HG03039 (cell line): ENCODE measurements at regions not wholly inside any gene's neighbourhood (a gene's known extent, or its start where the extent isn't known, plus 50 kb on each side); places are given as distances from the start of the nearest gene placed in this dataset.
"Not testable (repeated sequence)": the region's sequence is repeated elsewhere in the genome, so short reads cannot be mapped to it uniquely, and the experiment has no call there.

Source experiments
- ATAC-seq: cut with Tn5 transposase; IDR thresholded peaks from one replicate; pipeline ENCODE4 v1.9.1; 2021; ENCODE audit warnings: mild to moderate bottlenecking, moderate library complexity; ENCODE audit not compliant: unreplicated experiment

DNA sequence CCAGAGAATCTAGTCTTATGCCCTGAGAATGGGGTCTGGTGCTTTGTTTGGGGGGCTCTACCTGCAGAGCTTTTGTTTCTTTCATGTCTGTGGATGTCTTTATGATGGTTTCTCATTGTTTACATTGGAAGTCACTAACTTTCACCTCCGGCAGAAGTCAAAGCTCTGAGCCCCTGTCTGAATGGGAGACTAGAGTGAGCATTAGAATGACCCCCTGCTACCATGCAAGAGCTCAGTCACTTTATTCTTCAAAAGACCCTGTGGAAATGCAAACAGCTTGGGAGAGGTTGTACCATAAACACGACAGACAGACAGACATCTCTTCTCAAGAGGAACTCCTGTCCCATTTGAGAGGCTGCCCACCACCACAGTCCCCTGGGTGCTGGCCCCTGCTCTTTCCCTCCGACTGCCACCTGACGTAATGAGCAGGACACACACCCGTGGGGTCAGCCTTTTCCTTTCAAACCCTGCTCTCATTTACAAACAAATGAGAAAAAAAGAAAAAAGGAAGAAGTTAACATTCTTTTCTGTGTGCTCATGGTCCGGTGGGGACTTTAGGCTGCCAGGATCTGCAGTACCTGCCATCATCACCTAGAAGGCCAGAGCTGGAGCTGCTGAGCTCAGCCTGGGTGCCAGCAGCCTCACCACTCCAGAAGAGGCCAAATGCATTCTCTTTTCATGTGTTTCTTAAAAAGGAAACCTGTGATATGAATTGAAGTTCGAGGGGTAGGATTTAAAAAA, 91.6 kb downstream of the FZD1 start:
- no peak for ATAC-seq

DNA sequence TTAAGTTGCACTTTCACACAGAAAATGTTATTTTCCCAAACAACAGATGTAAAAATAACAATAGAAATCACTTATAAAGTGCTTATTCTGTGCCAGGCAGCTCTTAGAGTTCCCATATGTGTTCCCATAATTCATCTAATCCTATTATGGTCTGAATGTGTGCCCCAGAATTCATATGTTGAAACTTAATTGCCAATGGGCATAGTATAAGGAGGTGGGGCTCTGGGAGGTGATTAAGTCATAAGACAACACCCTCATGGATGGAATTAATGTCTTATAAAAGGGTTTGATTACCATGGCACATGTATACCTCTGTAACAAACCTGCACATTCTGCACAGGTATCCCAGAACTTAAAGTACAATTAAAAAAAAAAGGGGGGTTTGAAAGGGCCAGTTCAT, 92.7 kb downstream of the FZD1 start:
- ATAC-seq = no peak

DNA sequence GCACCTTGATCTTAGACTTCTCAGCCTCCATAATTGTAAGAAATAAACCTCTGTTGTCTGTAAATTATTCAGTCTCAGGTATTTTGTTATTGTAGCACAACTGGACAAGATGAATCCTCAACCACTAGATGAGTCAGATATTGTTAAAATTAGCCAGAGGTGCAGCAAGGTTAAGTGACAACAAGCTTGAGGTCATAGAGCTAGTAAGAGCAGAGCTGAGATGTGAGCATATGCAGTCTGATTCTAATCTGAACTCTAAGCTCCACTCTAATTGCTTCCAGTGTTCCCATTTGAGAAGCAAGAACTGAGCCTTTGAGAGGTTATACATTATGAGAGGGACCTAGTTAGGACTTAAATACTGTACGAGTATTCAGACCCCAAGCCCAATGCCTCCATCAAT, 93.1 kb downstream of the FZD1 start:
- ATAC-seq = no peak

DNA sequence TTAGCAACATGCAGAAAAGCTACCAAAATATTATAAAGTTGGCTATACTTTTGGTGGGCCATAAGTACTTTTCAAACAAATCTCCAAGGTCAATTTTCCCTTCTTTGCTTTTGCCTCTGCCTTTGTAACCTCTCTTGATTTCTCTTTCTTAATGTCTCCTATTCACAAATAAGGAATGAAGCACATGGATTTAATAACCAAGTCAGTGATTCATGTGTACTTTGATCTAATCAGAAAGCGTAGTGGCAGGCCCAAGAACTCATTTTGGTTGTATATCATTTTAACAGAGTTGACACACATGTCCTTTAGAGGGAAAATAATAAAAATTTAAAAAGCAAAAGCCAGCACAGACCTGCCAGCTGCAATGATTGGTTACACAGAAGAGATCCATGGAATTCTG, 93.7 kb downstream of the FZD1 start:
- ATAC-seq = no peak

GRCh38 chr7:91358303-91358702, 94.1 kb downstream of the FZD1 start:
- no peak for ATAC-seq

GRCh38 chr7:91365097-91365496, 100.9 kb downstream of the FZD1 start:
- ATAC-seq = not testable (repeated sequence)

DNA sequence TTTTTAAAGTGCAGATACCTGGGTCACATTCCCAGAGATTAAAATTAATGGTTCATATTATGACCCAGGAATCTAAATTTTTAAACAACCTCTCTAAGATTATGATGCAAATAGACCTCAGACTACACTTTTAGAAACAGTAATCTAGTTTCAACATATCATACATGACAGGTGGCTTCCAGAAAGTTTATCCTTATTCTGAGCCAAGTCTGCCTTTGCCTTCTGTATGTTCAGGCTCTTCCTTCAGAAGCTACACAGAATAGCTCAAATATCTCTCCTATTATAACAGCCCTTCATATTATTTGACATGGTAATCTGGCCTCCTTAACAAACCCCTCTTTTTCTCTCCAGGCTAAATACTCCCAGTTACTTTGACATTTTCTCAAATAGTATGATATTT, 101.9 kb downstream of the FZD1 start:
- no peak for ATAC-seq

GRCh38 chr7:91367812-91368578, 103.8 kb downstream of the FZD1 start:
- ATAC-seq = no peak

- ATAC-seq = no peak
These were observed 108.1 kb downstream of the FZD1 start for GRCh38 chr7:91372323-91372722.

GRCh38 chr7:91373111-91373800, 109.0 kb downstream of the FZD1 start:
- ATAC-seq = no peak

GRCh38 chr7:91374321-91374989, 110.2 kb downstream of the FZD1 start:
- no peak for ATAC-seq

DNA sequence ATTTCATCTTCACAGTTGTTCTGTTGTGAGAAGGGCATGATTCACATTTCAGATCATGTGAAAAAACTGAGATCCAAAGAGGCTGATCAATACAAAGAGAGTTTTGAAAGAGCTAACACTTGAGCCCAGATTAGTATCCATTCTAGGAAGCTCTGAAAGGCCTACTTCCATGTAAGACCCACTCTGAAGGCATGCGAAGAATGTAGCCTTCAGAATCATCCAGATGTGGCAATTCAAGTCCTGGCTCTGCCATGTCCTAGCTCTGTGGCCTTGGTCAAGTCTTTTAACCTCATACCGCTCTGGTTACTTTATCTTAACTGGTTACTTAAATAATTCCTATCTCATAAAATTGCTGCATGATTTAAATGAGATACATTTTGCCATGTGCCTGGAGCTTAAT, 111.1 kb downstream of the FZD1 start:
- ATAC-seq = no peak

GRCh38 chr7:91378131-91378530, 113.9 kb downstream of the FZD1 start:
- ATAC-seq = no peak

DNA sequence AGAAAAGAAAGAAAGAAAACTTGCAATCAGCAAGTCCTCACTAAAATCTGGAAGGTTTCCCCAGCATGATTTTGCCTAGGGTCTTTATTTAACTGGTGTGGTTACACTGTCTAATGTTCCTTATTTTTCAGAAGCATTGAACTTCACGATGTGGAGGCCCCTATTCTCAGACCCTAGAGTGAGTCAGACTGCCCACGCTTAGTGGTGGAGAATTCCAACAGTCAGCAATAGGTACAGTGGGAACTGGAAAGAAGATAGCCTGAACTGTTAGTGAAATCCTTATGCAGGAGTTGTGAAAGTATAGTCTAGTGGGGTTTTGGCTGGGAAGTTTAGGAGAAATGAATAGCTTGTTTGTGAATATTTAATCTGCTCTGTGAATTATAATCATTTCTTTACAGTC, 115.0 kb downstream of the FZD1 start:
- ATAC-seq = no peak

DNA sequence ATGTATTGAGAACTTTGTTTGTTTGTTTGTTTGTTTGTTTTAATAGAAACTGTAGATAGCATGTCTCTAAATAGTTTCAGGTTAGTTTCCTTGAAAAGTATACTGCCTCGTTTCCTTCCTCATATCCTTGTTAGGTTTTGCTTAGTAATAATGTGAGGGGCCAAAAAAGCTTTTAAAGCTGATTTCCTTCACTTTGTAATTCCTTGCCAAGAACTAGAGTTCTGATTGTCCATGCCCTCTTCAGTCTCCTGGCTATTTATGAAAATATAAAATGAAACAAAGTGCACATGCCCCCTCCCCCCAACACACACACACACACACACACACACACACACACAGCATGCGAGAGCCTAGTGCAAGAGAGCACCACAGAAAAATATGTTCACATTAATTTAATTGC, 115.8 kb downstream of the FZD1 start:
- ATAC-seq = no peak

DNA sequence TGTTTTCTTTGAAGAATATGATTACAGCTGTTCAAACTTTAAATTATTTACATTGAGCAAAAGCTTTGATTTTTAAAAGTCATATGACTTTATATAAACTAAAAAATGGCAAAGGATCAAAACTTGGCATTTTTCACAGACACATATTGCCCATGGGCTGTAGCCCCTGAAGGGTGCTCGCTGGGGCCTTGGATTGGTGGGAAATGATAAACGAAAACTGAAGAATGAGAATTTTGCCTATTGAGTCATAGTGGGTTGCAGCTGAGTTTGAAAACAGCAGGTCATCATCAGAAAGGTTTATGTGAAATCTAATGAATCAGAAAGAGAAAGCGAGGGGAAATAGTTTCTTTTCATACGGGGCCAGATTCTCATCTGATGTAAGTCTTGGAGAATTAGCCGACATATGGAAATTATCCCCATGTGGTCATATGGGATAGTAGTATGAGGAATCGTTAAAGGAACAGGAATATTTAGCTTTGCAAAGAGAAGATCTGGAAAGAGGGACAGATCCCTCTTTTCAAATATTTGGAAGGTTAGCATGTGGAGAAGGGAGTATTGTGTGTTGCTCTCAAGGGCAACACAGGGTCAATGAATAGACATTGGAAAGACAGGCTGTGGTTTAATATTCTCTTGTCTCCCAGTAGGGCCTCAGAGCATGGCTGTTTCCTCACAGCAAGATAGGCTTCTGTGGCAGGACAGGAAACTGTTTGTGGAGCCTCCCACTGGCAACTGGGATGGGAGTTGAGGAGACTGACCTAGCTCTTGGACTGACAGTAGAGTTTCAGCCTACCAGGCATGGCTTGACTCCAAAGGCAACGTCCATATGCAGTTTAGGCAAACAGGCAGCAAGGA, 119.0 kb downstream of the FZD1 start:
- no peak for ATAC-seq

GRCh38 chr7:91383905-91384274, 119.7 kb downstream of the FZD1 start:
- no peak for ATAC-seq

DNA sequence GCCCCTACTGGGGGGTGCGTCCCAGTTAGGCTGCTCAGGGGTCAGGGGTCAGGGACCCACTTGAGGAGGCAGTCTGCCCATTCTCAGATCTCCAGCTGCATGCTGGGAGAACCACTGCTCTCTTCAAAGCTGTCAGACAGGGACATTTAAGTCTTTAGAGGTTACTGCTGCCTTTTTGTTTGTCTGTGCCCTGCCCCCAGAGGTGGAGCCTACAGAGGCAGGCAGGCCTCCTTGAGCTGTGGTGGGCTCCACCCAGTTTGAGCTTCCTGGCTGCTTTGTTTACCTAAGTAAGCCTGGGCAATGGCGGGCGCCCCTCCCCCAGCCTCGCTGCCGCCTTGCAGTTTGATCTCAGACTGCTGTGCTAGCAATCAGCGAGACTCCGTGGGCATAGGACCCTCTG, 130.5 kb downstream of the FZD1 start:
- ATAC-seq = not testable (repeated sequence)

DNA sequence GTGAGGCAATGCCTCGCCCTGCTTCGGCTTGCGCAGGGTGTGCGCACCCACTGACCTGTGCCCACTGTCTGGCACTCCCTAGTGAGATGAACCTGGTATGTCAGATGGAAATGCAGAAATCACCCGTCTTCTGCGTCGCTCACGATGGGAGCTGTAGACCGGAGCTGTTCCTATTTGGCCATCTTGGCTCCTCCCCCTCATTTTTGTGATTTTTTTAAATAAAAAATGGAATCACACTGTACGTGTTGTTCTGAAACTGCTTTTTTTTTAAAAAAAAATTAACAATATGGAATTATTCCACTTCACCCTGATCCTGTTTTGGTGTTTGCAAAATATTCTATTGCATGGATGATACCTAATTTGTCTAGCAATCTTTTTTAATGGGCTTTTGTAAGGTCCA, 131.1 kb downstream of the FZD1 start:
- not testable (repeated sequence) for ATAC-seq

GRCh38 chr7:91397096-91397495, 132.9 kb downstream of the FZD1 start:
- ATAC-seq = no peak
